Neural crest cell (in vitro differentiated cells): ENCODE measurements at regions not wholly inside any gene's neighbourhood (a gene's known extent, or its start where the extent isn't known, plus 50 kb on each side); places are given as distances from the start of the nearest gene placed in this dataset.

Experiments
- DNase-seq: peaks from one replicate; pipeline ENCODE4 v3.0.0; 2021; ENCODE audit warnings: low read depth, mixed read lengths, low spot score
- H3K27ac Mint-ChIP-seq: one replicate; pipeline ENCODE4 v1.8.0; 2021; ENCODE audit warnings: mild to moderate bottlenecking, mixed read lengths; ENCODE audit not compliant: unreplicated experiment
- H3K27me3 Mint-ChIP-seq: 2 replicates; pipeline ENCODE4 v1.8.0; 2021; ENCODE audit warnings: low read depth, mild to moderate bottlenecking, mixed read lengths
- H3K36me3 Mint-ChIP-seq: 2 replicates; pipeline ENCODE4 v1.8.0; 2021; ENCODE audit warnings: low read depth, mild to moderate bottlenecking, mixed read lengths
- H3K4me1 Mint-ChIP-seq: 2 replicates; pipeline ENCODE4 v1.8.0; 2021; ENCODE audit warnings: mixed read lengths
- H3K4me3 Mint-ChIP-seq: one replicate; pipeline ENCODE4 v1.8.0; 2021; ENCODE audit warnings: mild to moderate bottlenecking, mixed read lengths
- H3K9me3 Mint-ChIP-seq: 2 replicates; pipeline ENCODE4 v1.8.0; 2021; ENCODE audit warnings: mixed read lengths
- CTCF ChIP-seq: fragments of 200-600 bp; sonication (generic); conservative IDR thresholded peaks from 2 replicates; pipeline ENCODE4 v1.5.0; 2021; ENCODE audit warnings: antibody characterized with exemption, mild to moderate bottlenecking

- no peak for TF ChIP-seq CTCF
- peaks cover 3% of the 10 kb centered on the region for H3K36me3 Mint-ChIP-seq
- peaks cover 6% of the 10 kb centered on the region for H3K9me3 Mint-ChIP-seq
- no peaks in the 10 kb centered on the region for H3K4me1 Mint-ChIP-seq
- no peaks in the 10 kb centered on the region for H3K27me3 Mint-ChIP-seq
- DNase-seq = no peak
- H3K4me3 Mint-ChIP-seq = no peak overlapping the region
- H3K27ac Mint-ChIP-seq = no peak overlapping the region
Observed at GRCh38 chr13:112240076-112240475, 136.1 kb upstream of the SPACA7 start.

GRCh38 chr13:112241288-112241687, 134.9 kb upstream of the SPACA7 start:
- peak overlapping the region; percentile 14 for H3K27ac Mint-ChIP-seq
- TF ChIP-seq CTCF = no peak
- no peaks in the 10 kb centered on the region for H3K27me3 Mint-ChIP-seq
- DNase-seq = no peak
- H3K4me1 Mint-ChIP-seq = no peaks in the 10 kb centered on the region
- H3K36me3 Mint-ChIP-seq = peaks cover 3% of the 10 kb centered on the region
- peaks cover 6% of the 10 kb centered on the region for H3K9me3 Mint-ChIP-seq
- no peak overlapping the region for H3K4me3 Mint-ChIP-seq

- H3K27me3 Mint-ChIP-seq = no peaks in the 10 kb centered on the region
- peaks cover 3% of the 10 kb centered on the region for H3K9me3 Mint-ChIP-seq
Observed at GRCh38 chr13:112242777-112243176, 133.4 kb upstream of the SPACA7 start.

GRCh38 chr13:112244061-112244460, 132.1 kb upstream of the SPACA7 start:
- H3K27me3 Mint-ChIP-seq = no peaks in the 10 kb centered on the region
- H3K4me1 Mint-ChIP-seq = peaks cover 8% of the 10 kb centered on the region
- H3K36me3 Mint-ChIP-seq = no peaks in the 10 kb centered on the region
- no peak for TF ChIP-seq CTCF
- no peak for DNase-seq
- peaks cover 3% of the 10 kb centered on the region for H3K9me3 Mint-ChIP-seq
- H3K27ac Mint-ChIP-seq = no peak overlapping the region
- no peak overlapping the region for H3K4me3 Mint-ChIP-seq

More at GRCh38 chr13:112242777-112243176, 133.4 kb upstream of the SPACA7 start:
- no peak for DNase-seq
- Mint-ChIP-seq H3K4me3 (no peak overlapping the region), H3K4me1 (no peaks in the 10 kb centered on the region), H3K36me3 (peaks cover under 1% of the 10 kb centered on the region), H3K27ac (no peak overlapping the region)
- TF ChIP-seq CTCF = no peak

GRCh38 chr13:112244495-112245177, 131.5 kb upstream of the SPACA7 start:
- Mint-ChIP-seq H3K4me1 (peaks cover 9% of the 10 kb centered on the region), H3K9me3 (peaks cover under 1% of the 10 kb centered on the region), H3K27ac (no peak overlapping the region), H3K36me3 (no peaks in the 10 kb centered on the region), H3K4me3 (no peak overlapping the region), H3K27me3 (no peaks in the 10 kb centered on the region)
- TF ChIP-seq CTCF = no peak
- DNase-seq = no peak
